ENCODE measurements at regions not wholly inside any gene's neighbourhood (a gene's known extent, or its start where the extent isn't known, plus 50 kb on each side); places are given as distances from the start of the nearest gene placed in this dataset.

DNA sequence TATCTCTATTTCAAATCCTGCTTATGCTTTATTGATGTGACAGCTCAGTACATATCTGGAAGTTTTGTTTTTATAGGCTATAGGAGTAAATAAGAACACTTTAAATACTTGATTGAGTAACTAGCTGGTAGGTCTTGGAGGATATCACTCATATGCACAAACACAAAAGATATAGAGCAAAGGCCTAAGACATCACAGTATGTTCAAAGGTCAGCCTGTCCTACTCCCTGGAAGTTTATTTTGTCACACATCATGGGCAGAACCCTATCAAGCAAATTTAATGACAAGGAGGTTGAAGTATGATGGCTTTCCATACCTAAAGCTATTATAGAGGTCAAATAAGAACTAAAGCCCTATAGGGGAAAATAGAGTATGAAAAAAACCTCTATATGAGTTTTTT is 70.0 kb upstream of the MS4A8 start:
- TF ChIP-seq L3MBTL2 (conservative IDR thresholded peaks at IDR 0.05) (no peak), SUZ12 (IDR thresholded peaks at IDR 0.05) (no peak), SP1 (IDR thresholded peaks at IDR 0.05) (no peak), FOXM1 (IDR thresholded peaks at IDR 0.05; ENCODE audit: borderline replicate concordance) (no peak), HDGF (IDR thresholded peaks at IDR 0.05; ENCODE audit: borderline replicate concordance) (no peak), ELF4 (IDR thresholded peaks at IDR 0.05) (no peak), TARDBP (IDR thresholded peaks at IDR 0.05) (no peak), CTBP1 (IDR thresholded peaks at IDR 0.05; ENCODE audit: borderline replicate concordance) (no peak), BHLHE40 (IDR thresholded peaks at IDR 0.05; ENCODE audit: borderline replicate concordance) (no peak), ARNT (IDR thresholded peaks at IDR 0.05) (no peak), LEF1 (IDR thresholded peaks at IDR 0.05; ENCODE audit: borderline replicate concordance) (no peak), FOXK2 (IDR thresholded peaks at IDR 0.05) (no peak)
- TF ChIP-seq, protein P1, sequence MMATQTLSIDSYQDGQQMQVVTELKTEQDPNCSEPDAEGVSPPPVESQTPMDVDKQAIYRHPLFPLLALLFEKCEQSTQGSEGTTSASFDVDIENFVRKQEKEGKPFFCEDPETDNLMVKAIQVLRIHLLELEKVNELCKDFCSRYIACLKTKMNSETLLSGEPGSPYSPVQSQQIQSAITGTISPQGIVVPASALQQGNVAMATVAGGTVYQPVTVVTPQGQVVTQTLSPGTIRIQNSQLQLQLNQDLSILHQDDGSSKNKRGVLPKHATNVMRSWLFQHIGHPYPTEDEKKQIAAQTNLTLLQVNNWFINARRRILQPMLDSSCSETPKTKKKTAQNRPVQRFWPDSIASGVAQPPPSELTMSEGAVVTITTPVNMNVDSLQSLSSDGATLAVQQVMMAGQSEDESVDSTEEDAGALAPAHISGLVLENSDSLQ (IDR thresholded peaks at IDR 0.05): no peak
